Stimulated activated CD4-positive, alpha-beta T cell treated with anti-CD3 and anti-CD28 coated beads, Interleukin-1b, Interleukin-23, amount 100 ng/mL, for 48 hours (primary cell): ENCODE measurements at regions not wholly inside any gene's neighbourhood (a gene's known extent, or its start where the extent isn't known, plus 50 kb on each side); places are given as distances from the start of the nearest gene placed in this dataset.
"Not testable (repeated sequence)": the region's sequence is repeated elsewhere in the genome, so short reads cannot be mapped to it uniquely, and the experiment has no call there.

Experiments
- DNase-seq: peaks from one replicate; pipeline ENCODE4 v3.0.0-alpha.2; 2020

GRCh38 chr6:21282360-21282759, 311.2 kb upstream of the SOX4 start:
- not testable (repeated sequence) for DNase-seq

- DNase-seq, result no peak
Observed at GRCh38 chr6:21284166-21284565, 309.4 kb upstream of the SOX4 start.

- no peak for DNase-seq
Observed at GRCh38 chr6:21284706-21285105, 308.8 kb upstream of the SOX4 start.

- DNase-seq, result no peak
Observed at GRCh38 chr6:21294144-21294543, 299.4 kb upstream of the SOX4 start.

GRCh38 chr6:21295506-21296240, 297.9 kb upstream of the SOX4 start:
- DNase-seq, result no peak

- no peak for DNase-seq
Observed at GRCh38 chr6:21297665-21298064, 295.9 kb upstream of the SOX4 start.

- DNase-seq, result no peak
Observed at GRCh38 chr6:21299216-21299615, 294.3 kb upstream of the SOX4 start.

GRCh38 chr6:21300439-21300838, 293.1 kb upstream of the SOX4 start:
- DNase-seq, result no peak

GRCh38 chr6:21305893-21306332, 287.6 kb upstream of the SOX4 start:
- no peak for DNase-seq

- DNase-seq, result no peak
Observed at GRCh38 chr6:21306546-21306945, 287.0 kb upstream of the SOX4 start.

- no peak for DNase-seq
Observed at GRCh38 chr6:21309807-21310221, 283.7 kb upstream of the SOX4 start.

GRCh38 chr6:21310568-21311140, 282.9 kb upstream of the SOX4 start:
- DNase-seq, result no peak

GRCh38 chr6:21312118-21312517, 281.4 kb upstream of the SOX4 start:
- no peak for DNase-seq

- no peak for DNase-seq
Observed at GRCh38 chr6:21317642-21318041, 275.9 kb upstream of the SOX4 start.

- no peak for DNase-seq
Observed at GRCh38 chr6:21321076-21321475, 272.5 kb upstream of the SOX4 start.

- DNase-seq, result no peak
Observed at GRCh38 chr6:21321531-21321930, 272.0 kb upstream of the SOX4 start.

- DNase-seq, result no peak
Observed at GRCh38 chr6:21323577-21323976, 270.0 kb upstream of the SOX4 start.

- DNase-seq, result no peak
Observed at GRCh38 chr6:21325201-21325856, 268.2 kb upstream of the SOX4 start.

GRCh38 chr6:21327326-21328112, 266.0 kb upstream of the SOX4 start:
- DNase-seq, result no peak

- DNase-seq, result no peak
Observed at GRCh38 chr6:21331235-21331634, 262.3 kb upstream of the SOX4 start.

GRCh38 chr6:21332077-21332476, 261.5 kb upstream of the SOX4 start:
- no peak for DNase-seq

GRCh38 chr6:21332660-21333059, 260.9 kb upstream of the SOX4 start:
- no peak for DNase-seq

- DNase-seq, result no peak
Observed at GRCh38 chr6:21333715-21334114, 259.8 kb upstream of the SOX4 start.
